Urothelium cell line (cell line): ENCODE measurements at regions not wholly inside any gene's neighbourhood (a gene's known extent, or its start where the extent isn't known, plus 50 kb on each side); places are given as distances from the start of the nearest gene placed in this dataset.
"Not testable (repeated sequence)": the region's sequence is repeated elsewhere in the genome, so short reads cannot be mapped to it uniquely, and the experiment has no call there.

ENCODE experiments used
- DNase-seq: peaks from one replicate; pipeline ENCODE4 v3.0.0; 2011; ENCODE audit warnings: low spot score, mixed read lengths
- FAIRE-seq: peaks from 2 replicates; lab custom pipeline; 2011; peaks lifted over from hg19 to GRCh38; lab: Jason Lieb, UNC

DNA sequence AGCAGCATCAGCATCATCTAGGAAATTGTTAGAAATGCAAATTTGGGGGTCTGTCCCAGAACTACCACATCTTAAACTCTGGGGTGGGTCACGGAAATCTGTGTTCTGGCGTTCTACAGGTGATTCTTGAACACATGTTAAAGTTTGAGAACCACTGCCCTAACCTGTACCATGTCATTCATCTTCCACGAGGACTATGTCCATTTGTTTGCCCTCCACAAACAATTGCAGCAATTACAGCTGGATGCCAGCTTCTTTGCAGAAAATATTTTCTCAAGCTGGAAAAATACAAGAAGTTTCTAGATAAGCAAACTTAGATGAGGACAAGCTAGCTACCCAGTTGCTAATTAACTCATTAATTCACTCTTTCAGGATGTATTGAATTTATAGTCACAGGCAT is 54.1 kb downstream of the MAFB start:
- DNase-seq: no peak
- FAIRE-seq: no peak

DNA sequence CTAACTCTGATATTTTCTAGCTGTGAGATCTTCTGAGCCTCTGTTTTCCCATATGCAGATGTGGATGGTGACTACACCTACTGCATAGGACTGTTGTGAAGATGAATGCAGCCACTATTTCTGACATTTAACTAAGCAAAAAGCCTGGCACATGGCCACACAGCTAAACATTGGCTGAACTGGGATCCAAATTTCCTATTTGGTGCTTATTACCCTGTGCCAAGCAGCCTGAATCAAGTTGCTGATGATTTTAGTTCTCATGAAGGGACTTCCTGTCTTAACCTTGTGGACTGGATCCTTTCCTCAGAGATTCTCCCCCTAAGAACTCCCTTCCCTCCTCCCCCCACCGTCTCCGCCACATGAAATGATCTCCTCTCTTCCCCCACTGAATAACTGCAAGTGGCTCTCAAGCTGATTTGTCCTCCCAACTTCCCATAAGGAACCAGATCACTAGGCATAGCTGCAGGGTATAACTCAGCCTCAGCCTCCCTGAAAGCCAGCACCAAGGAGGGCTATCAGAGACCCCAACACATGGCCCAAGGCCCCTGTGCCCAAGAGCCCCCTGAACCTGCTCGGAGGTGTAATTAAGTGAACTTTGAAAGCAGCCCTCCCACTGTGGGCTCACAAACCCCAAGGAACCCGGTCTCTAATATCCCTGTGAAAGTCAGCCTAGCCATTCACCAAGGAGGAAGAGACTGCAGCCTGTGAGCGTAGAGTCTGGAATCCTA is 55.7 kb downstream of the MAFB start:
- DNase-seq (no peak), FAIRE-seq (no peak)

DNA sequence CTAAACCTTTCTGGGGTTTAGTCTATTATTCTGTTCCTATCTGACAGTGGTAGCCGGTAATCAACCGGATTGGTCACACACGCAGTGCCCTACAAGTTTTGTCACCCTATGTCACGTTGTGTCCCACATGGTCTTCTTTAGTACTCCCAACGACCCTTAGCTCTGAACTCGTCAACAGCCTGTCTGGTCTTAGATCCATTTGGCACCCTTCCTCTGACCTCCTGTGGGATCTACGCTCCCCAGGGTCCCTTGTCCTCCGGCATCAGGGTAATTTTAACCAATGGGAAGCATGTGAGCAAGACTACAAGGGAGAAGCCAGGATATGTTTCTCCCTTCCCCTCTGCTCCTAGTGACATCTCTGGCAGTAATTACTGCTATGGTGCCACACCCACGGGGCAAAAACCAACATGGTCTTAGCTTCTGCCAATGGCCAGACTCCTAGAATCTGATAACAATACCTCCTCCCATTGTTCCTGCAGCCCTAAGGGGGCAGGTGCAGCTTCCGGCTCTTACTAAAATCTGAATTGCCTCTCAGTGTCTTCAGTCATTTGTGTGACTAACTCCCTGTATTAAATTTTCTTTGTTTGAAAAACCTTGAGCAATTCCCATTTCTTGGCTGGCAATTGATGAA is 56.6 kb downstream of the MAFB start:
- DNase-seq (no peak), FAIRE-seq (no peak)

DNA sequence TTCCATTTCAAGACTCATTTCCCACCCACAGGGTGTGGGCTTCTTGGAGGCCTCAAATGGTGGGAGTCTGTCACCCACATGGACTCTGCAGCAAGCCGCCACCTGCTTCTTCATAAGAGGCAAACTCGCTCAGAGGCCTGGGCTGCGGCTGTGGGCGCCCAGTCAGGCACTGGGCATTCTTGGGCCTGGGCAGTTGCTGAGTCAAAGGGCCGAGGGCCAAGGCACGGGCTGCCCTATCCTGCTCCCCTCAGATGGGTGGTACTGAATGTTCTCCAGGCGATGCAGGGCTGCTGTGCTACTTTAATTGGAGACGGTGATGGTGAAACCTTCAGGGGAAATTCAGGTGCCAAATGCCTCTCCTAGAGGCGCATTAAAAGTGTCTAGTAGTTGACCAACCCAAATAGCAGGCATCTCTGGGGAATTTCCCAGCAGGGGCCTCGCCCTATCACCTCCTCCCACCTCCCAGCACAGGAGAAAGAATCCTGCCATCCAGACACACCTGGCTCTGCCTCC is 57.9 kb downstream of the MAFB start:
- DNase-seq (no peak), FAIRE-seq (no peak)

DNA sequence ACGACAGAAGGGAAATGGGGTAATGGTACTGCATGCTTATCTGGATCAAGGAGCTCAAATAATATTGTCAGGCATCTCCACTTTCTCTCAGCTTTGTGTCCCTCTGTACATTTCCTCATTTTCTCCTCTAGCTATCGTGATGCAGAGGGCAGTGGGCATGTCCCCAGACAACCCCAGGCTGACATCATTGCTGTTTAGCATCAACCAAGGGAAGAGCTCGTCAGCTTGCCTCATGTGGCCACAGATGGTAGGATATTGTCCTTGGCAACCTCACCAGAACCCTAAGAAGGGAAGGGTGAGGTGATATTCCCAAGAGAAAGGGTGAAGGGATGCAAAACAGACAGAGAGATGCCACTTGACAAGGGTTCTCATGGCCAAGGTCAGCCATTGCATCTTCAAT is 58.3 kb downstream of the MAFB start:
- no peak for FAIRE-seq
- no peak for DNase-seq

DNA sequence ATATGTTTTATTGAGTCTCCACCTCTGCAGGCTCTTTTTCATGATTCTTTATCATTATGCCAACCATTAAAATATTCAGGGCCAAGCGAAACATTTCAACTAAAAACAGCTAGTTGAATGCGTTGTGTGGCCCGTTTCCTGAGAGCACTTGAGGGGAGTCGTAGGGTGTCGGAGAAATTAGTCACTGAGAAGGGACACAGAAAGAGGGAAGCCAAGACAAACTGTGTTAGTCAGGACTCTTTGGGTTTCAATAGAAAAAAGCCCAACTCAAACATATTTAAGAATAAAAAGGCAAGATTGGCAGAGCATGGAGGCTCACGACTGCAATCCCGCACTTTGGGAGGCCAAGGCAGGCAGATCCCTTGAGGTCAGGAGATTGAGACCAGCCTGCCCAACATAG is 58.9 kb downstream of the MAFB start:
- FAIRE-seq (no peak), DNase-seq (no peak)

DNA sequence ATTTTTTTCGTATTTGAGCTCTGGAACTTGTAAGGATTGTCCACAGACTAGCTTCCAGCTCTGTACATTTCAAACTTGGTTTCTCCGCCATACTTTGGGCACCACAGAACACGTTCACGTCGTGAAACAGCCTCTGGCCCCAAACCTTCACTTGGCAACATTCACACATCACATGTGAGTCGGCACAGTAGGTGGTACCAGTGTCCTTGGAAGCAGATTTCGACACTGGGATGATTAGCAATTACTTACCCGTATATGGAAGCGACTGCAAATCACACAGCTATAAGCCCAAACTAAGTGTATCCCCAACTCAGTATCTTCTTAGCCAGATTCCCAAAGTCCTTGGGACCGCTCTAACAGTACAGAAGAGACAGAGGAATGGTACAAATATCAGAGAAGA is 60.2 kb downstream of the MAFB start:
- no peak for FAIRE-seq
- DNase-seq: no peak

DNA sequence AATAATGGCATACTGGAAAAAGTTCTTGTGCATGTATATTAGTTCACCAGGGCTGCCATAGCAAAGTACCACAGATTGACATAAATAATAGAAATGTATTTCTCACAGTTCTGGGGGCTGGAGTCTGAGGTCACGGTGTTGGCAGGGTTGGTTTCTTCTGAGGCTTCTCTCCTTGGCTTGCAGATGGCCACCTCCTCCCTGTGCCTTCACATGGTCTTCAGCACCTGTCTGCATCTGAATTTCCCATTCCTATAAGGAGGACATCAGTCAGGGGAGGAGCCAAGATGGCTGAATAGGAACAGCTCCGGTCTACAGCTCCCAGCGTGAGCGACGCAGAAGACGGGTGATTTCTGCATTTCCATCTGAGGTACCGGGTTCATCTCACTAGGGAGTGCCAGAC is 70.0 kb downstream of the MAFB start:
- FAIRE-seq, DNase-seq: not testable (repeated sequence)

DNA sequence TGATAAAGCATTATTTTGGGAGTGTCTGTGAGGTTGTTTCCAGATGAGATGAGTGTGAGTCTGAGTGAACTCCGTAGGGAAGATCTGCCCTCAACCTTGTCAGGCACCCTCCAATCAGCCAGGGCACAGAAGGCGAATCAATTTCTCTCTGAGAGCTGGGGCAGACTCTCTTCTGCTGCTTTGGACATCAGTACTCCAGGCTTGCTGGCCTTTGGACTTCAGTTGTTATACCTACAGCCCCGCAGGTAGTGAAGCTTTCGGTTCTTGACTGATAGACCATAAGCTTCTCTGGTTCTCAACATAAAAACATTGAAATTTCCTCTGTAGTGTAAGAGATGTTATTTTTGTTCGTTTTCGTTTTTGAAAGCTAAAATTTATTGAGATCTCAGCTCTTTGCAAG is 71.4 kb downstream of the MAFB start:
- FAIRE-seq (no peak), DNase-seq (no peak)

DNA sequence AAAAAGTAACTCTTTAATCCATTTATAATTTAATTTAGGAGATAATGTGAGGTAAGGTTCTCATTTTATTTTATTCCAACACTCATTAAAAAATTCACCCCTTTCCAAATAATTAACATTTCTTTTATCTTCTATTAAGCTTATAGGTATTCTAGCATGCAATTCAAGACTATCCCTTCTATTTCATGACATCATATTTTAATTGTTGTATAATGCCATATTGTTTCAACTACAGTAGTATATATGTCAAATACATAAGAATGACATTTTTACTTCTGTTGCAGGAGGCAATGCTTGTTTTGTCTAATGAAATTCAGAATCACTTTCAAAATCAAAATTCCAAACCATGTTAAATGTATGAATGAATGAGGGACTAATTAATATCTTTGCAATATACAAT is 76.2 kb downstream of the MAFB start:
- DNase-seq (no peak), FAIRE-seq (no peak)

DNA sequence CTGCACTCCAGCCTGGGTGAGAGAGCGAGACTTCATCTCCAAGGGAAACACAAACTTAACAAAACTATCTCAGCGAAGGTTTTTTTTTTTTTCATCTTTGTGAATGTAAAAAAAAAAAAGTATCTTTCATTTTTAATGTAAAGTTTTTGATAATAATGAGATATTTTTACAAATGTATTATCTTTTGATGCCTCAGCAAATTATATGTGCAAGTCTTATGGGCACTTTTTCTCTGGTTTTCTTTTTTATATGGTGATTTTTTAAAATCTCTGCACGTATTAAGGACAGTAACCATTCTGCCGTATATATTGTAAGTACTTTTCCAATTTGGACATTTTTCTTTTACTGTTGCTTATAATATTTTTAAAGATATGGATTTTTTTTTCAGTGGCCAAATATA is 76.8 kb downstream of the MAFB start:
- DNase-seq (no peak), FAIRE-seq (no peak)

DNA sequence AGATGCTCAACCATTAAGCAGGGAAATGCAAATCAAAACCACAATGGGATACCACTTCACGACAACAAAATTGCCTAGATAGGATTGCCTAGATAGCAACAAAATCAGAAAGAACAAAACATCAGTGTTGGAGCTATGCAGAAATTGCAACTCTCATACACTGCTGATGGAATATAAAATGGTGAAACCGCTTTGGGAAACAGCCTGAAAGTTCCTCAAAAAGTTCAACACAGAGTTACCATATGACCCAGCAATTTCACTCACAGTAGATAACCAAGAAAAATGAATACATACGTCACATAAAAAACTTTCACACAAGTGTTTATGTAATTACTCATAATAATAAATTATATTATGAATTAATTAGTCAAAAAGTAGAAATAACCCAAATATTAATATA is 78.3 kb downstream of the MAFB start:
- FAIRE-seq (no peak), DNase-seq (no peak)

DNA sequence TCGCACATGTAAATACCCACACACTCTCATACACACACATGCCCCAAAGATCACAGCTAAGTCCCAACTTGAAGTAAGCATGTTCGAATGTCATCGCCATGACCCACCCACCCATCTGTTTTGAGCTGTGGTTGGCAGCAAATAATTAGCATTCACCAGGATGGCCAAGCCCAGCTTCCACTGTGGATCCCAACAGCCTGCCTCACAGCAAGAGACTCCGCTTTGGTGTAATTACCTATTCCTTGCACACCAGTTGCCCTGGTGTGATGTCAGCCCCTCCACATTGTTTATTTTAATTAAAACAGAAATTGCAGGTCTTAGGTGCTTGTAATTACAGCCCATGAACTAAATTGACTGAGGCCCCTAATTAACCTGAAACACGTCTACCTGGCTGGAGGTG is 81.1 kb downstream of the MAFB start:
- no peak for DNase-seq
- no peak for FAIRE-seq

DNA sequence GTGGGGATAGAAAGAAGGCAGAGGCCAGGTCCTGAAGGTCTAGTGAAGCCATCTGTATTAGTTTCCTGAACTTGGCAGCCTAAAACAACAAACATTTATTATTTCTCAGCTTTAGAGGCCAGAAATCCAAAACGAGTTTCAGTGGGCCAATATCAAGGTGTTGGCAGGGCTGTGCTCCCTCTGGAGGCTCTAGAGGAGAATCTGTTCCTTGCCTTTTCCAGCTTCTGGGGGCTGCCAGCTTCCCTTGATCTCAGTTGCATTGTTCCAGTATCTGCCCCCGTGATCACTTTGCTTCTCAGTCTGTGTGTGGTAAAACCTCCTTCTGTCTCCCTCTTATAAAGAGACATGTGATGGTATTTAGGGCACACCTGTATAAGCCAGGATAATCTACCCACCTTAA is 82.4 kb downstream of the MAFB start:
- no peak for DNase-seq
- FAIRE-seq: no peak

DNA sequence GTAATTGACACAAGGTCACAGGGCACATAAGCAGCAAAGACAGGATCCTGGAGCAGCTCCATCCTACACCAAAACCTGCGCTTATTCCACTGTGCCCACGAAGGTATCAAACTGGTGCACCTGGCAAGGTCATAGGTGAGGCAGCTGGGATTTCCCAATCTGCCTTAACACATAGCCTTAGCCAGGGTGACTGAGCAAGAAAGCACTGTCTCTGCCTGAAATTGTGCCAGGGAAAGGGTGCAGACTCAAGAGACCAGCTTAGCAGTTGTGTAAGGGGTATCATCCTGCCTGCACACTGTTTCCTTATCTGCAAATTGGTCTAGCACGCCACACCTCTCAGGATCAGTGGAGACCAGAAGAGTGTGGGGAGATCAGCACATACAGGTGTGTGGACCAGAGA is 82.8 kb downstream of the MAFB start:
- FAIRE-seq (no peak), DNase-seq (no peak)

DNA sequence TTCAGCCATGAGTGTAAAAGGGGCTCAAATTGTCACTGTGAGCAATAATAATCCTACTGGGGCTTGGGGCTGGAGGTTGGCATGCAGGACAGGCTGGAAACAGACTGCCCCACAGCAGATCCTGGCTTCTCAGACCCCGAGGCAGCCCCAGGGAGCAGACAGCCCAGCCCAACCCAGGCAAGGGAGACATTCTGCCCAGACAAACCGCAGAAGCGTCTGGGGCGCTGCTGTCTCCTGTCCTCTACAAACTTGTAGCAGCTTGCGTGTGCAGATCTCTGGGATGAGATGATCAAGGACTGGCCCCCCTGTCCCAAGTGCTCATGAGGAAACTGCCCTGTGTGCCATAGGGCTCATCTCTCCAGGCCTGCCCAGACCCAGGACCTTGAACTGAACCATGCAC is 84.6 kb downstream of the MAFB start:
- no peak for FAIRE-seq
- no peak for DNase-seq

DNA sequence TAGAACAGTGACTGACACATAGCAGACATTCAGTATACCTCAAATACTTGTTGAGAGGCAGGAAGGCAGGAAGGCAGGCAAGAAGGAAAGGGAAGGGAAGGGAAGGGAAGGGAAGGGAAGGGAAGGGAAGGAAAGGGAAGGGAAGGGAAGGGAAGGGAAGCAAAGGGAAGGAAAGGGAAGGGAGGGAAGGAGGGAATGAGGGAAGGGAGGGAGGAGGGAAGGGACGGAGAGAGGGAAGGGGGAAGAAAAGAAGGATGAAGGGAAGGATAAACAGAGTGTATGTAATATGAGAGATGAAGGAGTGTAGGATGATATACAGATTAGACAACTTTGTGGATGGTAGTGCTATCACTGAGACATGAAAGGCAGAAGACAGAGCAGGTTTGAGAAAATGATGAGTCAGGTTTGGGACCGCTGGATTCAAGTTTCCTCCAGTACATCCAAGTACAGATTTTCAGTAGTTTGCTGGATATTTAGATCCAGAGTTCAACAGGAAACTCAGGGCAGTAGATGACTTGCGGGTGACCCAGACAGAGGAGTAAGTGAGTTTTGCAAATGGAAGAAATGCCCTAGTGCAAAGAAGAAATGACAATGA is 85.9 kb downstream of the MAFB start:
- no peak for FAIRE-seq
- DNase-seq: no peak

DNA sequence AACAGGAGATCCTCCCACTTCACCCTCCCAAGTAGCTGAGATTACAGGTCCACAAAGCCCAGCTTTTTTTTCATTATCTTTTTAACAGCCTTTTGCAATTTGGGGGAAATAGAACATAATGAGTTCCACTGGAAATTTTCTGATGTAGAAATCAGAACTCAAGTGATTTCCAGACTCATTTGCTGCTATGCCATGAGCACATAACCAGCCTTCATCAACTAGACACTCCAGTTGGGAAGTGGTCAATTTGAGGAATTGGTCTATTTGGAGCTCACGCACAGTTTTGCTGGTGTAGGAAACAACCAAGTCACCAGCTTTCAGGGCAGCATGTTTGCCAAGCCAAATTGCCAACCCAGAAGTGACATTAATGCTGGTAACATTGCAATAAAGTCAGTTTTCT is 86.7 kb downstream of the MAFB start:
- DNase-seq: no peak
- no peak for FAIRE-seq

DNA sequence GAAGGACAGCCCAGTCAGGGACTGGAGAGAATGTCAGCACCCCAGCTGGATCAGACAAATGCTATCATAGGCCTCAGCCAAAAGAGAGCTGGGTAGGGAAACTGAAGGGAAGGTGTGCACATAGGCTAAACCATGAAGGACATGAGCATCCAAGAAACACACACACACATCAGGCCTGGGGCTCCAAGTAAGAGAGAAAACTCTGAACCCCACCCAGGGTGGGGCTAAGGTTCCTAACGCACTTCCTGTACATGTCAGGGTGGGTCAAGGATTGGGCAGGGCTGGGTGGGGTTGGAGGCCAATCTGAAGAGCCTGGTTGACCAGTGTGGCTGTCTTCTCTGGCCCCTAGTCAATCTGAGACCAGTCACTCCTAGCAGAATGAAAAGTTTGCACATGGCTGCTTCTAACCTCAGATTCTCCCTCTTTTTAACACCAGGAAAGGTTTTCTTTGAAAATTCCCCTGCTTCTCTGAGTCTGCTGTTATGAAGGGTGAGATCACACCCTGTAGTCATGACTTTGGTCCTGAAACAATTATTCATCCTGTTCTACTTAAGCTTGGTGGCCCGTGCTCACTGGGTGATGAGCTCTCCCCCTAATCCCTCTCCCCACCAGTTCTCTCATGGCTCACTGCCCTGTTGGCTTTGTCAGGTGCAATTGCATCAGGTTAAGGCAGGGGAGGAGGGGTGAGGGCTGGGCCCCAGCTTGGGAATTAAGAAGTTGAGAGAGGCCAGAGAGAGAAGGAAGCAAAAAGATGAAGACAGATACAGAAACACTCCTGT is 88.4 kb downstream of the MAFB start:
- DNase-seq: no peak
- no peak for FAIRE-seq

DNA sequence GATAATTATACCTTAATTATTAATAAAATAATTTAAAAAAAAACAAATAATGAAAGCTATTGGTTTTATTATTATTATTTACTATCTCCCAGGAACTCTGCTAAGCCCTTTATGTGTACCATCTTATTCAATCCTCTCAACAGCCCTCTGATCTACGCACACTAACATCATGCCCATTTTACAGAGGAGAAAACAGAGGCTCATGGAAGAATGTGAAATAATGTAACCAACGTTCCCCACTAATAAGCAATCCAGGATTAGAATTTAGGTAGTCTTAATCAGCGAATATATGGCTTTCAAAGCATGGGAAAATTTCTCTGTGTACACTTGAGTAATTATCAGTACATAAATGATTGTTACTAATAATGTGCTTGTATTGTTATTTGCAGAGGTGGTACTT is 89.0 kb downstream of the MAFB start:
- no peak for FAIRE-seq

DNA sequence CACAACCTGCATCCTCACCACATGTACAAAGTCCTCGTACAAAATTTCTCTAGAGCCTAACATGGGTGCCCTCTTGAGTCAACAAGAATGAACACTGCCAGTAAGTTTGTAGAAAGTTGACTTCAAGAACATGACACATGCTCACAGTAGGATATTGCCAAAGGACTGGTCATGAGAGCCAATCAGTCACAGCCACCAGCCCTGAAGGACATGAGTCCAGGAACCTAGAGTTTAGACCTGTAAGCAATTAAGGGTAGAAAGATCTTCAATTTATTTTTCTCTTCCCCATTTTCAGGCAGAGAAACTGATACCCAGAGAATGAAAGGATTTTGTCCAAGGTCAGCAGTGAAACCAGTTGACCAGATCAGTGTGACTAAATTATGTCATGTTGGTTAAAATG is 96.1 kb downstream of the MAFB start:
- DNase-seq: no peak
- no peak for FAIRE-seq

More for the DNA sequence above, 89.0 kb downstream of the MAFB start:
- DNase-seq: no peak

DNA sequence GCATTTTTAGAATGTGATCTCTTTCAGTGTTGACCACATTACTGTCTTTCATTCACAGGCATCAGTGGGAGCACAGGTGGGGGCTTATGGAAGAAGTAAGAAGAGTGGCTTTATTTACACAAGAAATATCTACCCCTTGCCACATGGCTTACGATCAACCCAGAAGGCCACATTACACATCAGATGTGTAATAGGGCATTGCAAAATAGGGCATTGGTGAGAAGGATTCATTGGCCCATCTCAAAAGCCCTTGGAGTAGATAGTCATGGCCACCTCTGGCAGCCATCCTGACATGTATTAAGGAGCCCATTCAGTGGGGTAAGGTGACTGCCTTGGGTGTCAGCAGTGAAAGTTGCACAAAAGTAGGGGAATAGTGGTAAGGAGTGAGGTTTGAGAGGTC is 97.5 kb downstream of the MAFB start:
- DNase-seq (no peak), FAIRE-seq (no peak)
